CD4-positive, alpha-beta T cell treated with Interleukin-4 for 1 hour (primary cell): ENCODE measurements at regions not wholly inside any gene's neighbourhood (a gene's known extent, or its start where the extent isn't known, plus 50 kb on each side); places are given as distances from the start of the nearest gene placed in this dataset.
"Not testable (repeated sequence)": the region's sequence is repeated elsewhere in the genome, so short reads cannot be mapped to it uniquely, and the experiment has no call there.

ENCODE experiments used
- DNase-seq, 2 donors: peaks; one replicate each; pipeline ENCODE4 v3.0.0-alpha.2; 2020 to 2022

DNA sequence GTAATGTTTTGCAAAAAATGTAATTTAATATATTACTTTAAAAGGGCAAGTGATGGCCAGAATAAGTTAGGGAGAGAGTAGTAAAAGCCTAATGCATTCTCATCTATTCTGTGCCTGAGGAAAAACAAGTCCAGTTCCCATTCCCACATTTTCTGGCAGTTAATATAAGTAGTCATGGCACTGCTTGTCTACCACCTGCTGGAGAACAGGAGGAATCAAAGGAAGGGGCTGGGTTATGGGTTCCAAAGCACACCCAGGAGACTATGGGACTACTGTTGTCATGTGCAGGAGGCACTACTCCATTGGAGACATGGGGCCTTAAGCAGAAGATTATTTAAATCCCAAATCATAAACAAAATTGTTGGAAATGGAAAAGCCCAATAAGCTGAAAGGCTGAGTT is 2618.6 kb downstream of the ARAP2 start:
- DNase-seq: no peak

DNA sequence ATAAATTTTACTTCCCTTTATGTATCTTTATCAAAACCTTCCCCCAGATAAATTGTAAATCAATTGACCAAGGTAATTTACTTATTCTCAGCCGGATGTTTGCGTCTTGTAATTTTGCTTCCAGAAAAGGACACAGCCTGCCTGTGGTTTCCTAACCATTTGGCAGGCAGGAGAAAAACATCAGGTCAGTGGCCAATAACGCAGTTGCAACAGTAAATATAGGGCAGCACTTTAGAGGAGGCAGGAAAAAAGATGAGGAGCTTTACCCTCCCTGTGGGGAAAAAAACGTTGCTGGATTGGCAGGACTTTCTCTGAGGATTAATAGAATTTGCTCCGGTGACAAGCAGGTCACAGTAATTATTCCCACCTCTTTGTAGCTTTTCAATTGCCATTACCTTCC is 2618.1 kb downstream of the ARAP2 start:
- DNase-seq: no peak

DNA sequence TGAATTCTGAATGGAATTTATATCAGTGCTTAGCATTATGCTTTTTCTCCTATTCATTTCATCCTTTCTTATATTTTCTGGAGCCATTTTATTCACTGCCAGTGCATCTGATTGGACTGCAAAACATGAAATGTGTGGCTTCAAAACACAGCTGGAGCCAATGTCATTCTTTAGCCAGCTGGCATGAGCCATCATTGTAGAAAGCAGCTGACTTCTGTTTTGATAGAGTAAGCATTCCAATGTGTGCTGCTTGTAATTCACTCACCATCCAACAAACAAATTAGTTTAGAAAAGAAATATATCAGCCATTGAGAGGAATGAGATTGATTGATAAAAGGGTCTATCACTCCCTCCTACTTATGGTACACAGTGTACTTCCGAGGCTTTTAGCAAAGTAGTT is 2616.0 kb downstream of the ARAP2 start:
- DNase-seq: no peak

DNA sequence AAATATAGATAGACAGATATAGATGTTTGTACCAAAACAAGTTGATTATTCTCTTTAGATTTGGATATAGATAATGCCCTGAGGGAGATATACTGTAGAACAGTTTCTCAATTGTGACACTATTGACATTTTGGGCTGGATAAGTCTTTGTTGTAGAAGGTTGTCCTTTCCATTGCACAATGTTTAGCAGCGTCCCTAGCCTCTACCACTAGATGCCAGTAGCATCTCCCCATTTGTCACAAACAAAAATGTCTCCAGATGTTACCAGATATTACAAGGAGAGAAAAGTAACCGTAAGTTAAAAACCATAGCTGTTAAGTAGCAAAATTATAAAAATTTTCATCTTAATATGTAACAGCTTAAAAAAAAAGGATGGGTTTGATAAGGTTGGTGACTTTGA is 2595.3 kb downstream of the ARAP2 start:
- DNase-seq: no peak

DNA sequence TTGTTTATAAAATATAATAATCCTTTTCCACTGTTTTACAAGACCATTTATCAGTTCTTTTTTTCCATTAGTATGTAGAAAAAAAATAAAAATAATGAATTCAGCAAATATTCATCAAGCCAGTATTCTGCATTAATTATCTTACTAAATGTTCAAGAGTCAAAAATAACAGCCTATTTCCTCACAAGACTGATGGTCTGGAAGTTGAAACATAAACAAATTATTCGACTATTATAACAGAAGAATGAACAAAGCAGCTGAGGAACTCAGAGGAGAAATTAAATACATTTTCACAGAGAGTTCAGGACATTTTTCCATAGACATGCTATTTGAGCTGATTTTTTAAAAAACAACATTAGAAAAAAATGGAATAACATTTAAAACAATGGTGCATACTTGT is 2594.8 kb downstream of the ARAP2 start:
- DNase-seq: no peak

DNA sequence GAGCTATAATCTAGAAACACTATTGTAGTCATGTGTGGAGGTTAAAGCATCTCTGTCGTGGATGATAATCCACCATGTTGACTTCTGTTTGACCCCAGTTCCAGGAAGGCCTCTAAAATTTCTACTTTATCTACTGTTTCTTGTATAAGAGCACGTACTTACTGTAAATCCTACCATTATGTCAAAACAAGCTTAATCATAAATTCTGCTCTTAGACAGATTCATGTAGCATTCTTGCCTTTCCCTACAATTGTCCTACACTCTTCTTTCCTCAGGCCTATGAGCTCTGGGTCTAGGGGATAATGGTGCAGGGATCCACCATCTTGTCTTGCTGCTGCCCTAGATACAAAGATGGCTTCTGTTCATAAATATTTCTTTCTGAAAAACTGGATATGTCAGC is 2594.3 kb downstream of the ARAP2 start:
- DNase-seq: no peak

DNA sequence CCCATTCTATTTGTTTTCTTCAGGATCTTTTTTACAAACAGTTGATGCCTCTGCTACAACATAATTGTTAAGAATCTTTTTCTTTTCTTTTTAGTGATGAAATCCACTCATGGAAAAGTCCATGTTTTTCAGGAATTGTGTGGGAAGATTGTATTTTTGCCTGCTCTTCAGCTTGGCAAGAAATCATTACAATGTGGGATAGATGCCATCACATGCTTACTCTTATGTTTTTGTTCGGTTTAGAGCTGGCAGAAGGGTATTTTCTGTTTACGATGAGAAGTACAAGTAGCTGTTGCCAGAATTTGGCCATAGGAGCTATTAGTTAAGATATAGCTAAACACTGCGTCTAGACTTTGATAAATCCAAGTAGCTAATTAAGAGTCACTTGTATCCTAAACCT is 2585.3 kb downstream of the ARAP2 start:
- DNase-seq: no peak

DNA sequence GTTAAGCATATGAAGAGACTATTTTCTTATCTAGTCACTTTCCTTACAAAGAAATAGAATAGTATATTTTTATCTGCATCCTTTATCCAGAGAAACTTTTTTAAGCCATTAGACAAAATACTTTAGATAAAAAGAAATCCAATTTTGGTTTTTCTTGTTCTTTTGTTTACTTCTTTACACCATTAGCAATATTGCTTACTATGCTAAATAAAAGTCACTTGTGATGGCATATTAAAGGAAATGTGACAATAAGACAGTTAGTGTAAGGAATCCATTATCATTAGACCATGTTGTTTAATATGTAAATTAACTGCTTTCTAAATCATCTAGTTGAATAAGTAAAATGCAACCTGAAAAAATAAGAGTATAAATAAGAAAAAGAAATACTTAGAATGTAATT is 2582.7 kb downstream of the ARAP2 start:
- DNase-seq: no peak

DNA sequence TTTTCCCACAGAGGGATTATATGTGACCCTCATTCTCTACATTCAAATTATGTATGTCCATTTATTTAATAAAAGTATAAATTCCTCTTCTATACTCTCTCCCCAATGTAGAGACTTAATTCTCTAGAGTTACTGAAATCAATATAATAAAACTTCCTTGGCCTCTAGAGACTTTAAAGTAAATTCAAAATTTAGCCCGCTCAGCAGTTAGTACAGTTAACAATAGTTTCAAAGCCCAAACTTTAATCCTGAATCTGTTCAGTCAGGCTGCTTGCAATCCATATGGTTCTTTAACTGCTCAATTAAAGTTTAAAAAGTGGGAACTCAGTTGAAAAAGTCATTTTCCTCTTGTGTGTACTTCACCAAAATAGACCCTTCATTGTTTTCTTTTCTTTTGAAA is 2558.4 kb downstream of the ARAP2 start:
- no peak for DNase-seq

DNA sequence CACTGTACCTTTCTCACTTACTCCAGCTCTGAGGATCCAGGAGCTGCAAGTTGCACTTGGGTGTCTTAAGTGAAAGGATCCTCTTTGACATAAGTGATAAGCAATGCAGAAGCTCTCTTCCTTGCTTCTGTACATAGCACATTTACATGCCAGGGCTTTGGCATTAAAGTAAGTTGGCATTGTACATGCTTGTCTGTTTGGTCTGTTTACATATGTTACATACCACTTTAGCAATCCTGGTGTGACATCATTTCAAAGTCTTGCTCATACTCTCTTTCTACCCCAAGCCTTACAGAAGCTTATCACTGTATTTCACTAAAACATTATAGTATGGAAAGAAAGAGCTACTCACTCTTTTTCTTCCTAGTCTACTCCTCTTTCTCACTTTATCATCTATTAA is 2548.3 kb downstream of the ARAP2 start:
- DNase-seq: no peak

DNA sequence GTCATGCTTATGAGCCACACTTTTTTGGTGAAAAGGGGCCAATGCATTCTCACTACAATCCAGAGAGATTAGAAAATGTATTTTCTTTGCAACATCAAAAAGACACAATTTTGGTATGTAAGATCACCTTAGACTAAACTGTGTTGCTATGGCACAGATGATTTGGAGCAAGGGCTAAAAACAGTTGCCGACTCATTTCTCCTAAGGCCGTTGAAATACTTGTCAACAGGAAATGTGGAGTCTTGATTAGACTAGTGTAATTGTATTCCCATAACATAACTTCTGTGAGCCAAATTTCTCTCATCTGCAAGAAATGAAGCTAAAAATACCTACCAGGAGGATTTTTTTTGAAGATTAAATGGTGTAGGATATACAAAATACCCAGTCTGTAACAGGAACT is 2547.7 kb downstream of the ARAP2 start:
- DNase-seq: no peak

DNA sequence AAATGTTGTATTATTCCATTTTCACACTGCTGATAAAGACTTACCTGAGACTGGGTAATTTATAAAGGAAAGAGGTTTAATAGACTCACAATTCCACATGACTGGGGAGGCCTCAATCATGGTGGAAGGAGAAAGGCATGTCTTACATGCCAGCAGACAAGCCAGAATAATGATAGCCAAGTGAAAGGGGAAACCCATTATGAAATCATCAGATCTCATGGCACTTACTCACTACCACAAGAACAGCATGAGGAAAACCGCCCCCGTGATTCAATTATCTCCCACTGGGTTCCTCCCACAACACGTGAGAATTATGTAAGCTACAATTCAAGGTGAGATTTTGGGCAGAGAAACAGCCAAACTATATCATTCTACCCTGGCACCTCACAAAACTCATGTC is 2535.1 kb downstream of the ARAP2 start:
- no peak for DNase-seq

DNA sequence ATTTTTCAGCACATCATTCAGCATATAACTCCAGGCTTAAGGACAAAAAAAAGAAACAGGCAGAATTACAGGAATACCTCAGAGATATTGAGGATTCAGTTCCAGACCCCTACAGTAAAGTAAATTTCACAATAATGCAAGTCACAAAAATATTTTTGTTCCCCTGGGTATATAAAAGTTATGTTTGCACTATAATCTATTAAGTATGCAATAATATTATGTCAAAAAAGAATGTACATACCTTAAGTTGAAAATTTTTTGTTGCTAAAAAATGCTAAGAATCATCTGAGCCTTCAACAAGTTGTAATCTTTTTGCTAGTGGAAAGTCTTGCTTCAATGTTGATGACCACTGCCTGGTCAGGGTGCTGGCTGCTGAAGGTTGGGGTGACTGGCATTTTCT is 2532.5 kb downstream of the ARAP2 start:
- no peak for DNase-seq

DNA sequence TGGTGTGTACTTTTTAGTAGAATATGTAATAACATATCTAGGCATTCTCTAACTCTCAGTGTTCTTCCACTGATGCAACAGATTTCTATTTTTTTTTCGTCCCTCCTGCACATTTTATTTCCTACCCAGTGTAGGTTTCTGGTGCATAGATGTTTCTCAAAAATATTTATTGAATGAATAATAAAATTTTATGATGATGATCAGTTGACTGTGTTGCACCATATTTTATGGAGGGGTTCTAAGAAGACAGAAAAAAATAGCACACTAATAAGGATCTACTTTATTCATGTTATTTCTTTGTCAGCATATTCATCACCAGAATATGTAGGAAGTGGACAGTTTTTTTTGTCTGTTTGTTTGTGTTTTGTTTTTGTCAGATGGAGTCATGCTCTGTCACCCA is 2529.3 kb downstream of the ARAP2 start:
- no peak for DNase-seq

DNA sequence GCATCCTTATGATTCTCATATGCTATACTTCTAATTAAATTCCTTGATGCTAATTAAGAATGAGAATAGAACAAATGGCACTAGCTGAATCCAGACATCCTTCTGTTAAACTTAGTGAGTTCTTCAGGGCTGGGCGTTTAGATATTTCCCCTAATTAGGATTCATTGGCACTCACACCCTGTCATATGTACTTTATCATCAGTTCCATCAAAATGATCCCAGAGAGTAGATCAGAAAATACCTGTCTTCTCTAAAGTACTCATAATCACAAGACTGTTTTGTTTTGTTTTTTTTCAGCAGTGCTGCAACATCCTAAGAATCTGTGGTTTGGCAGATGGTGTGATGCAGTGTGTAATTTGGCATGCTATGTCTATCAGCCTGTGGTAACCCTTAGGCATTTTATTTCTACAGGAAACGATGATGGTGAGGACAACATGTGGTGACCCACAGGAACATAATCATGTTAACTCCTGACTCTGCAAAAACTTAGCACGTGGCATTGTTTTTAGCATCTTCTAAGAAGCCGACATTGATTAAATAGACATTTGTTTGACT is 2528.4 kb downstream of the ARAP2 start:
- no peak for DNase-seq

DNA sequence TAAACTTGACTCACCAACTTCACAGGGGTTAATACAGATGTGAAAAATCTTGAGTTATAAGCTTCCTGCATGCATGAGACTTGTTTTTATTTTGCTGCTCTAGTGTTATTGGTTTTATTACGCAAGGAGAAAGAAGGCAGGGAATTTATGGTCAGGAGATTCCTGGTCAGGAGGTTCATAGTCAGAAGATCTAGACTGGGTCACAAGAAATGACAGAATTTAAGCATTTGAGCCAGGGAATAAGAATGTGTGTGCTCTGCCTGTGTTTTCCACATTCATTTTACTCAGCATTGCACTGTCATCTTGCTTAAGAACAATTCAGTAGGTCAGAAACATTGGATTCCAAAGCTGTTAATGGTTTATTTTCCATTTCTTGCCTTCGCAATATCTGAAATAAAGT is 2522.1 kb downstream of the ARAP2 start:
- DNase-seq: no peak

DNA sequence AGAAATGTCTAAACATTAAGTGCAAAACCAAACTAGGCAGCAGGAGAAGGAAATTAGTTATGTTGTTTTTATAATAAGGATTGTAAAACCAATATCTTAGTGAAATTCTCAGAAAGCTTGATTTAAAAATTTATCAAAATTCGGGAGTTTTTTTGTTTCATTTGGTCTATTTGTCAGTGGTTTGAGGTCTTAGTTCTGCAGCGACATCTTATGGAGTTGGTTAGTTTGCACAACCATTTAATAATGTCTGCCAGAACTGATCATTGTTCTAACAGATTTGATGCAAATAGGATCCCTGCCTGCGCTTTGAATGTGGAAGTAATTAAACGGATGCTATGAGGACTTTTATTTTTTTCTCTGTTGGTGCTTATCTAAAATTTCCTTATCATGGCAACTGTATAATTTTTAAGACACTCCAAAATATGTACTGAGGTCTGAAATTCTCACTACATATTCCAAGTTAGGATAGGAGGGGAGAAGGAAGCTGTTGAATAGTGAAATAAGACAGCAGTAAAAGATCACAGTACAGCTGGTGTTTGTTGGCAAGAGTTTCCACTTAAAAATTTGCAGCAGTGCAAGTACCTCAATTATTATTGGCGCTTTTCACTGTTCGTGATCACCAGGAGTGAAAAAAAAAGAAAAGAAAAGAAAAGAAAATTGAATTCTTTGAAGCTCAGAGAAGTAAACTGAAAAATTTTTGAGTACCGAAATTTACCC is 2521.4 kb downstream of the ARAP2 start:
- no peak for DNase-seq

DNA sequence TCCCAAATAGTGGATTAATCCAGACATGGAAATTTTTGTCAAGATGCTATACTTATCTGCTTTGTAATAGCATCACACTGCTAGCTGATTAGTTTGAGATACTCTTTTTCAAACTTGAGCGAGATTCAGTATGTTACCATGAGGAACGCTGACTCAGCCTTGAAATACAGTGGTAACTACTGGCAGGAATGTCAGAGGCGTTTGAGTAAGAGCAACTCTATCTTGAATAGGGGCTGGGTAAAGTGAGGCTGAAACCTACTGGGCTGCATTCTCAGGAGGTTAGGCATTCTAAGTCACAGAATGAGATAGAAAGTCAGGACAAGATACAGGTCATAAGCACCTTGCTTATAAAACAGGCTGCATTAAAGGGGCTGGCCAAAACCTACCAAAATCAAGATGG is 2519.6 kb downstream of the ARAP2 start:
- no peak for DNase-seq

DNA sequence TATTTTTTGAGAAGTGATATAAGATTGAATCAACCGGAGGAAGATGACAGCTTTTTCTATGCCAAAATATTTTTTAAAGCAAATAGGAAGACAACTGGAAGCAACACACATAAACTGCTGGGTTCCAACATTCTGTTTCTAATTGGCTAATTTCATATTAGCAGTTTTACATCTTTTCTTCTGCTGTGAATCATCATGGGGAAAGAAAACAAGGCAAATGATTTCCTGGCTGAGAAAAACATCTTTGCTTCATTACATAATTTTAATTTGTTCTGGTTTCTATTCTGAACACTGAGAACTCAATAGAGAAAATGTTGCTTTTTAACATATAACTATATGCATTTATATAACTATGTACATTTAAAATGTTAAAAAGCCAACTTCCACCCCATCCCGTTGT is 2518.5 kb downstream of the ARAP2 start:
- DNase-seq: no peak

DNA sequence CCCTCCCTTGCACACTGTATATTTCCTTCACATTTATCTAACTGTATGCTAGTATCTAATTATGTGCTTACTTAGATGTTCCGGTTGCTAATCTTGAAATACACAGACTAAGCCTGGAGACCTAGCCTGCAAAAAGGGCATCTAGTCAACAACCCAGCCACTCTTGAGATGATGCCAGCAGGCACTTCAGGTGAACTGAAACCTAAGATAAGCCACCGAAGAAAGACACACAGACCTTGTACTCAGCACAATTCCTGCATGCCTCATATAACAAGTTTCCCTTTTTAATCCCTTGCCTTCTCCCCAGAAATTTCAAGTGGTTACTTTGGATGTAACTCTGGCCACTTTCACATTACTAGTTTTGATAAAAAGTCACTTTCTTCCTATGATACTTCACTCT is 2506.6 kb downstream of the ARAP2 start:
- DNase-seq: no peak

DNA sequence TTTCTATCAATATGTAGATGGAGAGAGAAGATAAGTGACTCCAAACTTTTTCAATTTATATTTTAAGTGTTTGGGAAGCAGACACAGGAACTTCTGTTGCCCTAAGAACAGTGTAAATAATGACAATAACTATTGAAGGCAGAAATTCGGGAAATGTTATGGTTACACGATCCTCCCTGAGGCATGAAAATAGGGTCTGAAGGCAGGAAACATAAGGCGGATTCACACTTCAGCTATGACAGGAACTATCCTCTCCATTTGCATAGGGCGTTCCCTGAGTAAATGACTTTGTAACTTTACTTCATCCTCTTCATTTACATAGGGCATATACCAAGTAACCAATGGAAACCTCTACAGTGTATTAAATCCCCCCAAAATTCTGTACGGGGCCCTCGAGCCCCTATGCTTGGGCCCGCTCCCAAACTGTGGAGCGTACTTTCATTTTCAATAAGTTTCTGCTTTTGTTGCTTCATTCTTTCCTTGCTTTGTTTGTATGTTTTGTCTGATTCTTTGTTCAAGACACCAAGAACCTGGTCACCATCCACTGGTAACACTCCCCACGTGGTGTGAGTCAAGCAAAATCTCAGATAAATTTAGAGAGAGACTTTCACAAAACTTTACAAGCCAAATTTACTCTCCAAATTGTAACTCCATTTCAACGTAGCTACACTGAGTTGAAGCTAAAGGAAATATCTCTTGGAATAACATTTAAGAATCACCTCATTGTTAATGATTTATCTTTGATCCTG is 2504.3 kb downstream of the ARAP2 start:
- no peak for DNase-seq

DNA sequence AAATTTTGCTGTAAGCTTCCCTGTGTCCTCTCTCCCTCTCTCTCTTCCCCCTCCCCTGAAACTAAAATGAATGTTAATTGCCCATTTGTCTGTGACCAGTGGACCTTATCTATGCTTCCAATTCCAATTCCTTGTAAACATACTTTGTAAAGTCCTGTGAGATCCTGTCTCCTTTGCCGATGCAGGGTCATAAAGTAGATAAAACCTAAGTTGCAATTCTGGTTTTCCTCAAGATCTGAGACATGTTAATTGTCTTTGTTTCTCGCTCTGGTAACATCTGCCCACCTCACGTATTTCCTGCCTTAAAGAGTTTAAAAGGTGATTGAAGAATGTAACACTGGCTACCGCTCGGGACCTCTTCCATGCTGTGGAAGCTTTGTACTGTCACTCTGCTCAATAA is 2503.4 kb downstream of the ARAP2 start:
- not testable (repeated sequence) for DNase-seq

DNA sequence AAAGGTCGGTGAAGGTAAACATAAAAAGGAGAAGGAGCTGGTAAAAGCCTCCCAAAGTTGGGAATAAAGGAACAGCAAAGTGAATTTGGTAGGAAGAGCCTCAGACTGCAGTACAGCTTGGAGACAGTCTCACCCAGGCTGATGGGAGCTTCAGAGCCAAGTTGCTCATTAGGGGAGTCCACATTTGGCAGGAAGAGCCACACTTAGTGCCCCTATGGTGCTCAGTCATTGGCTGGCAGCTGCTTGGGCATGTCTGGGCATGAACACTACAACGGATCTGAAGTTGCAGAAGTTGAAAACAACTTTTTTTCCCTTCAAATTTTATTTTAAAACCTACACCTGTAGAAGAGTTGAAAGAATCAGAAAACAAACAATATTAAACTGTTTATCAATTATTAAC is 2497.3 kb downstream of the ARAP2 start:
- DNase-seq: no peak

DNA sequence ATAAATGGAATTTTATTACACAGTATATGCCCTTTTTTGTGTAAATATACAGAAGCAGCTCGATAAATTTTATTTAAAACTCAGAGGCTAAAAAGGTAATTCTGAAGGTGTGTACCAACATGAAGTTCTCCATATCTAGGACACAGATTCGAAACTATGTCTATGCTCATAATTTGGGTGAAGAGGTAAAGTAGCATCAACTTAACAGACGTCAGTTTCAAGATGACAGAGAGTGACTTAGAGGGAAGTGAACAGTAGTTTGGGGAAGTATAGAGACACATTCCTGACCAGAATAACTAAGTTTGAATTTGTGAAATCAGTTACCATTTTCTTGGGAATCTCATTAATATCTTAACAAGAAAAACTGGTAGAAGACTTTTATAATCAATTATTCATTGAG is 2493.3 kb downstream of the ARAP2 start:
- DNase-seq: no peak

DNA sequence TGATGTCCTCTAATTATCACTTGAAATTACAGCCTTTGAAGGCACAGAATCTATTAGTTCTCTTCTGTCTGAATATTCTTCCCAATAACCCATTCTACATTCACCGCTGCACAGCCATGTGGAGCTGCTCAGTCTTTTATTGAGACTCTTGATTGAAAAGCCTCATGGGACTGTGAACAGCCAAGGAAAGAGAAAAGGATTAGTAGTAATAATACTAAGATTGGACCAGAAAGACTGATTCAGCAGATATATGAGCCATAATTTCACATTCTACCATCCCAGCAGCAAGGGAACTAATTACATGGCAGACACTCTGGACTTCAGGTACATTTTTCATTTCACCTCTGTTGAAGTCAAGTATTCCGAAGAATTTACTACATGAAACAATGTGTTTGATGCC is 2471.7 kb downstream of the ARAP2 start:
- no peak for DNase-seq
